Fibroblast of lung (primary cell): ENCODE measurements at regions not wholly inside any gene's neighbourhood (a gene's known extent, or its start where the extent isn't known, plus 50 kb on each side); places are given as distances from the start of the nearest gene placed in this dataset.

ENCODE experiments used
- CTCF ChIP-seq, 2 donors: IDR thresholded peaks in 1 of 2; conservative IDR thresholded peaks in 1 of 2; 1 replicate in 1 of 2; 2 replicates in 1 of 2; pipeline ENCODE4 v1.5.1; 2011 to 2012; ENCODE audit warnings: low read length in 2 of 2, control low read depth in 1 of 2, inconsistent platforms in 1 of 2, low read depth in 1 of 2, mild to moderate bottlenecking in 1 of 2
- EZH2 ChIP-seq: IDR thresholded peaks from 2 replicates; pipeline ENCODE4 v1.5.1; 2012; ENCODE audit warnings: low read length, control low read depth, mild to moderate bottlenecking; ENCODE audit errors: missing control alignments

- TF ChIP-seq CTCF (conservative IDR thresholded peaks at IDR 0.05 in 1 of 2, IDR thresholded peaks at IDR 0.05 in 1 of 2; ENCODE audit: low read depth in 1 of 2, low read length in 2 of 2) = no peak
- no peak for TF ChIP-seq EZH2
These were observed 1206.0 kb upstream of the ADGRL3 start for GRCh38 chr4:59994118-59994517.
